AG10803 (cell line): ENCODE measurements at regions not wholly inside any gene's neighbourhood (a gene's known extent, or its start where the extent isn't known, plus 50 kb on each side); places are given as distances from the start of the nearest gene placed in this dataset.

Experiments
- DNase-seq: peaks from one replicate; pipeline ENCODE4 v3.0.0; 2010; ENCODE audit warnings: low read depth
- H3K4me3 ChIP-seq: 2 replicates; pipeline ENCODE4 v1.5.1; 2011; ENCODE audit warnings: mild to moderate bottlenecking, low read length, control low read depth
- CTCF ChIP-seq: conservative IDR thresholded peaks from 2 replicates; pipeline ENCODE4 v1.5.1; 2011; ENCODE audit warnings: mild to moderate bottlenecking, low read length, control low read depth, inconsistent platforms

GRCh38 chr2:5587766-5588165, 104.4 kb upstream of the SOX11 start:
- DNase-seq = no peak
- TF ChIP-seq CTCF = no peak
- no peak overlapping the region for H3K4me3 ChIP-seq

DNA sequence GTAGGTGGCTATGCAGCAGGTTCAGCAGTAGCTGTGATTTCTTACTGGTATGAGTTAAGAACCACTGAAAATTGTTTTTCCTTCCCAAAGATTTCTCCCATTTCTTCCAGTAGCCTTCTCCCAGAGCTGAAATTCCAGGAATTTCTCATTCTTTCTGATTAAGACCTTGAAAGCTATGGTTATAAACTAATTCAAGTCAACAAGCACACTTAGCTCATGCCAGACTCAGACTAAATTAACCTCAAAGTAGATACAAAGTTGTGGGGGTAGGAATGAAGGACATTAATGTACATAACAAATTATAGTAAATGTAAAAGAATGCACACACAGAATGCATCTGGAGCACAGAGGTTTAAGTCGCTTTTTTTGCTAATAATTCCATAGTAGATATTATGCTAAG, 103.6 kb upstream of the SOX11 start:
- TF ChIP-seq CTCF = no peak
- H3K4me3 ChIP-seq = no peak overlapping the region
- no peak for DNase-seq

- H3K4me3 ChIP-seq = no peak overlapping the region
- no peak for DNase-seq
- TF ChIP-seq CTCF = no peak
These were observed 103.0 kb upstream of the SOX11 start for GRCh38 chr2:5589183-5589582.

DNA sequence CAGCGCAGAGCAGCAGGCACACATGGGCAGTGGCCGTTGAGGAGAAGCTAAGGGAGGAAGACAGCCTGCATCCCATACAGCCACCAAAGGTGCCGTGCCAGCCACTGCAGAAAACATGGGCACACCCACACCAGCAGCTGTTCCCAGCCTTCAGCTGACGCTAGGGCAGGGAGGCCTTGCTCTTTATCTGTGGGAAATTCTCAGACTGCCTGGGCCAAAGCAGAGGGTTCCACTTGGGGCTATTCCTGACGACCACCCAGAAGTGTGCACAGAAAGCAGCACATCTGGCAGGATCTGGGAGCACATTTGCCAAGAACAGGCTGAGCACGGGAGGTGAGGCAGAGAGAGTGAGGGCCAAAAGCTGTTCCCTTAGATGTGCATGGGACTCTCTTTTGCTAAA, 101.3 kb upstream of the SOX11 start:
- DNase-seq = no peak
- no peak overlapping the region for H3K4me3 ChIP-seq
- no peak for TF ChIP-seq CTCF

DNA sequence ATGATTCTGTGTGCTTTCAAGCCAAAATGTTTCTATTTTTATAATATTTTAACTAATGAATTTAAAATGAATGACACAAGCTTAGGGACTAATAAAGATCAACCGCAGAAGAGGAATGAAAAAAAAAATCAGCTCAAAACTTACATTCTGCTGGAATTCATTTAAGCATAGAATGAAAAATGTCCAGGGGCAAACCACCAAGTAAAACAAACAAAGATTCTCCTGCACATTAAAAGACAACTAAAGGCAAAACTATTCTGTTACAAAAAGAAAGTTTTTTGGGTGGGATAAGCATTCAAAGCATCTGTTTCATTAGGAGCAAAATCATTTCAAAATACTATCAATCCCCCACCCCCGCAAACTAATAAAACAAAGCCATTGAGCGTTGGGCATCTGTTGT, 99.3 kb upstream of the SOX11 start:
- no peak for TF ChIP-seq CTCF
- H3K4me3 ChIP-seq = no peak overlapping the region
- DNase-seq = no peak

DNA sequence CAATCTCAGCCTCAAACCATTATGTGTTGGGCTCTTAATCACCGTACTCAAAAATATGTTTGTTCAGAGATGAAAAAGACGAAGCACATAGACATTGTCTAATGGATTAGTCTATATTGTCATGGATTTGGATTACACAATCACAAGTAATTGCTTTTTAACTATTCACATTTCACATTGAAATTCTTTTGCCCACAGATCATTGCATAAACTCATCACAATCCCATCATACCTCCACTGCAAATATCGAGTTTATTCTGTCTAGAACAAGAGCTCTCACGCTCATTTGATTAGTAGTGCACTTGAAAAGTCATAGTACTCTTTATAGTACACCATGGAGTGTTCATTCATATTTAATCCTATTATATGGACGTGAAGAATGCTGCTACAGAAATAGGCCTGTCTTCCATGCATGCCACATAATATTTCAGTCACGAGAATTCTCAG, 97.9 kb upstream of the SOX11 start:
- no peak for TF ChIP-seq CTCF
- no peak overlapping the region for H3K4me3 ChIP-seq
- DNase-seq = no peak

GRCh38 chr2:5596868-5597267, 95.3 kb upstream of the SOX11 start:
- no peak overlapping the region for H3K4me3 ChIP-seq
- no peak for TF ChIP-seq CTCF
- DNase-seq = no peak
